Erythroblast (primary cell): ENCODE measurements at regions not wholly inside any gene's neighbourhood (a gene's known extent, or its start where the extent isn't known, plus 50 kb on each side); places are given as distances from the start of the nearest gene placed in this dataset.

ENCODE experiments used
- GATA1 ChIP-seq: IDR thresholded peaks from 2 replicates; pipeline ENCODE4 v1.6.1; 2011; ENCODE audit warnings: low read depth, mild to moderate bottlenecking, control low read depth, low read length, moderate library complexity
- POLR2A ChIP-seq: IDR thresholded peaks from 2 replicates; pipeline ENCODE4 v1.6.1; 2011; ENCODE audit warnings: mild to moderate bottlenecking, low read length

DNA sequence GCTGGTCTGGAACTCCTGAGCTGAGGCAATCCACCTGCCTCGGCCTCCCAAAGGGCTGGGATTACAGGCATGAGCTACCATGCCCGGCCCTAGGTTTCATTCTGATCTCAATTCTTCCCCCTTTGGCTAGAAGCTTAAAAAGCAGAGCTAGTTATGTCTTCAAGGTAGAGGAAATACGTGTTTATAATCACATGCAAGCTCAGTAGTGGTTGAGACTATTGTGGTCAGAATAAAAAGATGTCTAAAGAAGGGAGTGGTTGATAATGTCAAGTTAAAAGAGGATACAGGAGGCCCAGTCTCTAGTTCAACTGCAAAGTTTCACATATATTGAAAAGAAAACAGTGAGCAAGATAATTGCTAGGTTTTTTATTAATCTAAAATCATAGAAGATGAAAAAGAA is 807.8 kb upstream of the ACVR2A start:
- TF ChIP-seq POLR2A (no peak), GATA1 (no peak)
